Mesenchymal stem cell (in vitro differentiated cells and primary cell): ENCODE measurements at regions not wholly inside any gene's neighbourhood (a gene's known extent, or its start where the extent isn't known, plus 50 kb on each side); places are given as distances from the start of the nearest gene placed in this dataset.

Source experiments
- DNase-seq: peaks from one replicate; pipeline ENCODE4 v3.0.0-alpha.2; 2013
- H2AFZ ChIP-seq: one replicate; pipeline ENCODE4 v1.6.1; 2013; ENCODE audit warnings: low read depth, mild to moderate bottlenecking, control low read depth, inconsistent platforms, low read length, moderate library complexity
- H2AK5ac ChIP-seq: 2 replicates; pipeline ENCODE4 v1.6.1; 2013; ENCODE audit warnings: low read length, moderate library complexity, mild to moderate bottlenecking, inconsistent platforms; ENCODE audit not compliant: severe bottlenecking
- H2BK120ac ChIP-seq: one replicate; pipeline ENCODE4 v1.6.1; 2013; ENCODE audit warnings: low read depth, mild to moderate bottlenecking, inconsistent platforms, low read length, moderate library complexity
- H2BK12ac ChIP-seq, 2 experiments: one replicate each; pipeline ENCODE4 v1.6.1; 2013; ENCODE audit warnings: inconsistent platforms in 2 of 2, low read length in 2 of 2, mild to moderate bottlenecking in 2 of 2, moderate library complexity in 2 of 2, control low read depth in 1 of 2
- H2BK15ac ChIP-seq: one replicate; pipeline ENCODE4 v1.6.1; 2013; ENCODE audit warnings: mild to moderate bottlenecking, low read depth, inconsistent platforms; ENCODE audit not compliant: poor library complexity, severe bottlenecking
- H2BK5ac ChIP-seq: 2 replicates; pipeline ENCODE4 v1.6.1; 2013; ENCODE audit warnings: low read depth, mild to moderate bottlenecking, low read length, control low read depth, inconsistent platforms; ENCODE audit not compliant: poor library complexity, severe bottlenecking
- H3K14ac ChIP-seq, 2 experiments: one replicate each; pipeline ENCODE4 v1.6.1; 2013; ENCODE audit warnings: inconsistent platforms in 2 of 2, low read length in 2 of 2, control low read depth in 1 of 2, mild to moderate bottlenecking in 1 of 2, moderate library complexity in 1 of 2
- H3K18ac ChIP-seq, 2 experiments: one replicate each; pipeline ENCODE4 v1.6.1; 2013; ENCODE audit warnings: inconsistent platforms in 2 of 2, low read length in 2 of 2, control low read depth in 1 of 2, low read depth in 1 of 2, mild to moderate bottlenecking in 1 of 2
- H3K23ac ChIP-seq, 2 experiments: one replicate each; pipeline ENCODE4 v1.6.1; 2013; ENCODE audit warnings: inconsistent platforms in 2 of 2, low read length in 2 of 2, mild to moderate bottlenecking in 2 of 2, moderate library complexity in 2 of 2, control low read depth in 1 of 2
- H3K27ac ChIP-seq: 2 replicates; pipeline ENCODE4 v1.5.1; 2013; ENCODE audit warnings: mild to moderate bottlenecking, moderate library complexity, low read length, control low read depth, inconsistent platforms; ENCODE audit not compliant: poor library complexity, severe bottlenecking
- H3K27me3 ChIP-seq, 2 experiments: 2 replicates each; pipeline versions ENCODE4 v1.6.1 to v1.7.0; 2013; ENCODE audit warnings: low read length in 2 of 2, mild to moderate bottlenecking in 2 of 2, moderate library complexity in 2 of 2, control low read depth in 1 of 2, inconsistent platforms in 1 of 2; ENCODE audit not compliant: control insufficient read depth in 1 of 2, insufficient read depth in 1 of 2
- H3K36me3 ChIP-seq, 2 experiments: 2 replicates each; pipeline versions ENCODE4 v1.6.1 to v1.7.0; 2013; ENCODE audit warnings: low read length in 2 of 2, control low read depth in 1 of 2, inconsistent platforms in 1 of 2, low read depth in 1 of 2, mild to moderate bottlenecking in 1 of 2; ENCODE audit not compliant: insufficient read depth in 2 of 2, control insufficient read depth in 1 of 2
- H3K4ac ChIP-seq, 2 experiments: one replicate each; pipeline ENCODE4 v1.6.1; 2013; ENCODE audit warnings: inconsistent platforms in 2 of 2, low read length in 2 of 2, mild to moderate bottlenecking in 2 of 2, moderate library complexity in 2 of 2, control low read depth in 1 of 2, low read depth in 1 of 2
- H3K4me1 ChIP-seq: 2 replicates; pipeline ENCODE4 v1.6.1; 2013; ENCODE audit warnings: low read depth, low read length, control low read depth; ENCODE audit not compliant: control insufficient read depth, insufficient read depth
- H3K4me2 ChIP-seq: 2 replicates; pipeline ENCODE4 v1.6.1; 2013; ENCODE audit warnings: low read length, mild to moderate bottlenecking, inconsistent platforms; ENCODE audit not compliant: poor library complexity, severe bottlenecking
- H3K4me3 ChIP-seq, 2 experiments: 2 replicates each; pipeline versions ENCODE4 v1.5.1 to v1.7.0; 2013; ENCODE audit warnings: low read length in 2 of 2, mild to moderate bottlenecking in 2 of 2, control low read depth in 1 of 2, low read depth in 1 of 2; ENCODE audit not compliant: insufficient read depth in 1 of 2
- H3K79me1 ChIP-seq: replicated peaks from 2 replicates; pipeline ENCODE4 v1.6.1; 2013; ENCODE audit warnings: mild to moderate bottlenecking, control low read depth, low read length, inconsistent platforms; ENCODE audit not compliant: poor library complexity, severe bottlenecking
- H3K9ac ChIP-seq: 2 replicates; pipeline ENCODE4 v1.7.0; 2013; ENCODE audit warnings: mild to moderate bottlenecking, low read length, moderate library complexity
- H3K9me3 ChIP-seq: 2 replicates; pipeline ENCODE4 v1.7.0; 2013; ENCODE audit warnings: mild to moderate bottlenecking, low read length; ENCODE audit not compliant: control insufficient read depth
- H4K8ac ChIP-seq: one replicate; pipeline ENCODE4 v1.6.1; 2013; ENCODE audit warnings: inconsistent platforms, mild to moderate bottlenecking, low read length, moderate library complexity
- H4K91ac ChIP-seq: one replicate; pipeline ENCODE4 v1.6.1; 2013; ENCODE audit warnings: mild to moderate bottlenecking, low read length, inconsistent platforms
- WGBS: methylation state at CpG from one replicate; pipeline ENCODE4 v1.1.7; 2013; ENCODE audit warnings: mixed read lengths; 5-methylcytosine and 5-hydroxymethylcytosine counted together

DNA sequence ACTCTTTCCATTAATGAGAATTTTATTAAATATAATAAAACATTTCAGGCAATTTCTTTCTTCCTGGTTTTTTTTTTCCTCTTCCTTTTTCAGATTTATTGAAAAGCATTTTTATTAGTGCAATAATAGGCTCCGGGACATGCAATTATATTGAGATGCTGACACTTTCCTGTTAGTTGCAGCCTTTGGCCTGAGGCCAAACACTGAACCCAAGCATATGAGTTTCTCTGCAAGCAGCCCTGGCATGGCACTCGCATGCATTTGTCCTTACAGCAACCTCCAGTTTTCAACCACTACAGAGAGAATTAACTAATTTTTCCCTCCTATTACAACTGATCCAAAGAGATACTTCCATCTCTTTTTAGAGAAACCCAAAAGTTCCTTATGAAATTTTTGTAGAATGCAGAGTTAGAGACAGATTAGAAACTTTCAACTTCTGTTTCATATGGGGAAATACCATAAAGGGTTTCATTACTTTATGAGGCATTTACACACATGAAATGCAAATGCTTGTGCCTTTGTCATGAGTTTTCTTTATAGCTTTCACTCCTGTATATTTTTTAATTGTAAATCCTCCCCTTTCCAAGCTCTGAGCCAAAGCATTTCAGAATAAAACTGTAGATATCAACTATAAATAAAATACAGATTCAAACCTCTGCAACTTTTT lies 183.0 kb downstream of the CETN3 start:
- Histone ChIP-seq H3K36me3 (no peaks in the 10 kb centered on the region), H3K27ac (no peak overlapping the region), H4K8ac (no peak overlapping the region), H2BK12ac (no peak overlapping the region), H3K4ac (no peak overlapping the region), H2BK120ac (no peak overlapping the region), H2AFZ (no peak overlapping the region), H3K79me1 (no peaks in the 10 kb centered on the region), H2BK15ac (no peak overlapping the region), H3K14ac (no peak overlapping the region), H2AK5ac (no peak overlapping the region), H3K4me3 (no peak overlapping the region), H3K23ac (no peak overlapping the region), H3K9me3 (no peaks in the 10 kb centered on the region), H2BK5ac (no peak overlapping the region), H3K4me2 (no peak overlapping the region), H4K91ac (no peak overlapping the region), H3K27me3 (no peaks in the 10 kb centered on the region), H3K18ac (no peak overlapping the region), H3K9ac (no peak overlapping the region), H3K4me1 (peaks cover 1% of the 10 kb centered on the region)
- whole genome bisulfite sequencing: 93% methylated on average over 2 of the region's 2 CpGs
- DNase-seq: no peak

DNA sequence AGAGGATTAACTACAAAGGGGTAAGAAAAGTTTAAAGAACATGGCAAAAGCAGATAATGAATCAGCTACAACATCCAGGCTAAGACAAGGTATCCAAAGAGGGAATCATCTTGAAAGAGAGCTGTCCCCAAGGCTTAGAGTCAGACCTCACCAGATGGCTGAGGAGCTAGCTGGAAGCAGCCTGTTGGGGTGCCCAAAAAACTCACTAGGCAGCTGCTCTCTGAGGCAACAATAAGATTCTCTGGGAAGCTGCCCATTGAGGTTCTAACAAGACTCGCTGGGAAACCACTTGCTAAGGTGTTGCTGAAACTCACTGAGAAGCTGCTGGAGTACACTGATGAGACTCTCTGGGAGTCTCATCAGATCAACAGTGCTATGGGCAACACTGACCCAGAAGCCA lies 185.2 kb downstream of the CETN3 start:
- peaks cover 3% of the 10 kb centered on the region for H3K4me1 ChIP-seq
- H3K27me3 ChIP-seq: no peaks in the 10 kb centered on the region
- H2BK120ac ChIP-seq: no peak overlapping the region
- no peak overlapping the region for H2AFZ ChIP-seq
- H2BK15ac ChIP-seq: no peak overlapping the region
- no peak overlapping the region for H3K23ac ChIP-seq
- H4K8ac ChIP-seq: no peak overlapping the region
- H2BK5ac ChIP-seq: no peak overlapping the region
- no peak overlapping the region for H2AK5ac ChIP-seq
- H3K4ac ChIP-seq: no peak overlapping the region
- no peak overlapping the region for H3K18ac ChIP-seq
- H3K4me2 ChIP-seq: no peak overlapping the region
- H3K36me3 ChIP-seq: no peaks in the 10 kb centered on the region
- no peak overlapping the region for H4K91ac ChIP-seq
- H3K4me3 ChIP-seq: no peak overlapping the region
- no peak overlapping the region for H3K14ac ChIP-seq
- no peak overlapping the region for H3K9ac ChIP-seq
- no peaks in the 10 kb centered on the region for H3K79me1 ChIP-seq
- WGBS: 100% methylated on average over 1 of the region's 1 CpG
- H3K9me3 ChIP-seq: no peaks in the 10 kb centered on the region
- H3K27ac ChIP-seq: no peak overlapping the region
- no peak for DNase-seq
- H2BK12ac ChIP-seq: no peak overlapping the region

DNA sequence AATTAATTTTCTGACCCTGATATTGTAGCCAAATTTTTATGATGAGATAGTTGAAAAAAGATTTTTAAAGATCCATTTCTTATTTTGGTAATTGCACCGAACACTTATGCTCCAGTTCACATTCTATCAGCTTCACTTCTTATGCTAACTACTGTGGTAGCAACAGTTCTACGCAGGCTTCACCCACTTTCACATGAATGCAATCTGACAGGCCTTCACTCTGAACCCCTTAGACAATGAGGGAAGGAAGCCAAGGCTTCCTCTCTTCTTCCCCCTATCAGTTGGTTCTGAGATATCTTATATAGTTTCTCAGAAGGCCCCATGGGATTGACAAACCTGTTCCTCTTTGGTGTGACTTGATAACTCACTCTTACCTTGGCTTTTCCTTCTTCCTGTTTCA lies 185.8 kb downstream of the CETN3 start:
- H2AK5ac ChIP-seq: no peak overlapping the region

DNA sequence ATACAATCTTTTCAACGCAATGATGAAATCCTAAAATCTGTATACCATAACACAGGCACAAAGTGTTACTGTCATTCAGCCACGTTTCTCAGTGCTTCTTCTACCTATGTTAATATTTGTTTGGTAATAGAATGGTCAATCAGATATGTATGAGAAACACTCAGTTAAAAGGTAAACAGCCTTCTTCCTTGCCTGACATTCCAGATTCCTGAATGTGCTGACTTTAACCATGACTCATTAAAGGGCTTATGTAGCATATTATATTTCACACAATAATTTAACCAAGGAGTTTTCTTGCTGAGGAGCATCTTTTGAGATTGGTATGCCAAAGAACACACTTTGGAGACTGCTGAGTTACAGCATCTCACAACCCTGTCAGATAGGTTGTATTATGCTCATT lies 187.6 kb downstream of the CETN3 start:
- H3K4ac ChIP-seq: no peak overlapping the region
- no peak overlapping the region for H3K4me3 ChIP-seq
- H3K9me3 ChIP-seq: peaks cover 5% of the 10 kb centered on the region
- H2BK15ac ChIP-seq: no peak overlapping the region
- no peak overlapping the region for H3K4me2 ChIP-seq
- H3K14ac ChIP-seq: no peak overlapping the region
- no peaks in the 10 kb centered on the region for H3K27me3 ChIP-seq
- no peak overlapping the region for H4K91ac ChIP-seq
- H4K8ac ChIP-seq: no peak overlapping the region
- H3K79me1 ChIP-seq: no peaks in the 10 kb centered on the region
- no peak overlapping the region for H3K18ac ChIP-seq
- H3K27ac ChIP-seq: no peak overlapping the region
- H3K4me1 ChIP-seq: peaks cover 3% of the 10 kb centered on the region
- peak; percentile 15 for DNase-seq
- no peak overlapping the region for H3K23ac ChIP-seq
- 100% methylated on average over 1 of the region's 2 CpGs for WGBS
- no peaks in the 10 kb centered on the region for H3K36me3 ChIP-seq
- no peak overlapping the region for H2BK120ac ChIP-seq
- no peak overlapping the region for H2AFZ ChIP-seq
- H2BK5ac ChIP-seq: no peak overlapping the region
- no peak overlapping the region for H2AK5ac ChIP-seq
- H2BK12ac ChIP-seq: no peak overlapping the region
- H3K9ac ChIP-seq: no peak overlapping the region

More for the DNA sequence above, 185.8 kb downstream of the CETN3 start:
- Histone ChIP-seq H4K8ac (no peak overlapping the region), H3K4me2 (no peak overlapping the region), H2BK5ac (no peak overlapping the region), H3K18ac (no peak overlapping the region), H3K4ac (no peak overlapping the region), H3K9me3 (no peaks in the 10 kb centered on the region), H3K4me1 (peaks cover 3% of the 10 kb centered on the region), H3K79me1 (no peaks in the 10 kb centered on the region), H3K9ac (no peak overlapping the region), H3K23ac (no peak overlapping the region), H2BK12ac (no peak overlapping the region), H3K27me3 (no peaks in the 10 kb centered on the region), H4K91ac (no peak overlapping the region), H3K4me3 (no peak overlapping the region), H3K27ac (no peak overlapping the region), H3K14ac (no peak overlapping the region), H2BK15ac (no peak overlapping the region), H2BK120ac (no peak overlapping the region), H3K36me3 (no peaks in the 10 kb centered on the region), H2AFZ (no peak overlapping the region)
- WGBS: 100% methylated on average over 2 of the region's 2 CpGs
- DNase-seq: no peak
